ENCODE measurements at regions not wholly inside any gene's neighbourhood (a gene's known extent, or its start where the extent isn't known, plus 50 kb on each side); places are given as distances from the start of the nearest gene placed in this dataset.
"Not testable (repeated sequence)": the region's sequence is repeated elsewhere in the genome, so short reads cannot be mapped to it uniquely, and the experiment has no call there.

DNA sequence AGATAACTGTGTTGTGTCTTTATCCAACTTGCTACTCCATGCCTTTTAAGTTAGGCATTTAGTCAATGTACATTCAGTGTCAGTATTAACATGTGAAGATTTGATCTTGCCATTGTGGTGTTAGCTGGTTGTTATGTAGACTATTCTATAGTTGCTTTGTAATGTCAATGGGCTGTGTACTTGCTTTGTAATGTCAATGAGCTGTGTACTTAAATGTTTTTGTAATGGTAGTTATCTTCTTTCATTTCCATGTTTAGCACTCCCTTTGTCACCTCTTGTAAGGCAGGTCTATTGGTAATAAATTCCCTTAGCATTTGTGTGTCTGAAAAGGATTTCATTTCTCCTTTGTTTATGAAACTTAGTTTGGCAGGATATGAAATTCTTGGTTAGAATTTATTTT is 53.4 kb downstream of the MC4R start:
- DNase-seq = no peak

DNA sequence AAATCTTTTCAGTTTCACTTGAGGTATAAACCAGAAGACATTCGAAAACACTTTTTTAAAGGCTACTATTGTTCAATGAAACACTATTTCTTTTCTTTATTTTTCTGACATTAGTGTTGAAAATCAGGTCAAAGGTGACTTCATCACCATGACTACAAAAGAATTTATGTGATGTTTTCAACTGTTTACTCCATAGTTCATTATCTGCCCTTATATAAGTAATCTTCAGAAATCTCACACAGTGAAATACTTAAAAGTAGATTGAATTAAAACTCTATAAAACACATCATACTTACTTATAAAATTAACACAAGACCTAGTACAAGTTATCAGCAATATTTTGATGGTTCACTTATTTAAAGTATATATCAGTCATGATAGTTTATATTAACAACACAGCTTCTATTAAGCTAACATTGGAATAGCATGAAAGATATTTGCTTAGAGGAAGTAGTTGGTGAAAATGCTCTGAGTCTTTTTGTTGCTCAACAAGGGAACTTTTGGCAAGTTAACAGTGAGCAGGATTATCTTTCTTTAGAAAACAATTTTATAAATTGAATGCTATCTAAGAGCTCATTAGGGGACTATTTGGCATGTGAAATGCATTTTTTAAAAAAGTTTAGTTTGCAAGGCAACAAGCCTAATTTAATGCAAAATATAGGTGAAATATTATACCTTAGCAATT is 60.8 kb downstream of the MC4R start:
- DNase-seq = no peak

DNA sequence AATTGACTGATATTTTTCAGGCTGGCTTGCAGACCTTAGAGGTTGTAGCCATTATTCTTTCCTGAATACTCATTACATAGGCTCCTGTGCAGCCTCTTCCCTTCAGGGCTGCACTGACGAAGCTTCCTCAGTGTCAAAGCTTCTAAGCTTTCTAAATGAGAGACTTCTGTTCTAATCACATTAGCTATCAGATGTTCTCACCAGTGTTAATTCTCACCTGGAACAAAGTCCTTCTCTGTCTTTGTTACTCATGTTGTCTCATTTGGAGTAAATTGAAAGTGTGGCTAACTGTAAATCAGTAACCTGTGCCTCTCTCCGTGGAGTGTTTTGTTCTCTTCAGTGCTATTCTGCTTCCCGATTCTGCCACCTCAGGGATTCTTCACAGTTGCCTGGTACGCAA is 76.9 kb downstream of the MC4R start:
- DNase-seq = no peak

DNA sequence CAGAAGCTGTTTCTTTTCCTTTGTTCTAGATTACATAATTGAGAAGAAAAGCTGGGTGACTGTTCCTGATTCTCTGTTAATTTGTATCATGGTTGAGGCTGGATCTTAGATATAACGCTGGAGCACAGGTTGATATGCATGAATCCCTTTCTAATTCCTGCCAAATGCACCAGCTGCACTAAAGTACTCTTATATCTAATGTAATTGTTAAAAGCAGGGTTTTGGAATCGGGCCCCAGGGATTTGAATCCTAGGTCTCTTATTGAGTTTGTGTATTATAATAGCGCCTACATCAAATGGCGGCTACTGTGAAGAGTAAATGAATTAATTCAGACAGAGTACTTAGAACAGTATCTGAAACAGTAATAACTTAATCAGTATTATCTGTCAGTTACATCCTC is 80.4 kb downstream of the MC4R start:
- DNase-seq = no peak

DNA sequence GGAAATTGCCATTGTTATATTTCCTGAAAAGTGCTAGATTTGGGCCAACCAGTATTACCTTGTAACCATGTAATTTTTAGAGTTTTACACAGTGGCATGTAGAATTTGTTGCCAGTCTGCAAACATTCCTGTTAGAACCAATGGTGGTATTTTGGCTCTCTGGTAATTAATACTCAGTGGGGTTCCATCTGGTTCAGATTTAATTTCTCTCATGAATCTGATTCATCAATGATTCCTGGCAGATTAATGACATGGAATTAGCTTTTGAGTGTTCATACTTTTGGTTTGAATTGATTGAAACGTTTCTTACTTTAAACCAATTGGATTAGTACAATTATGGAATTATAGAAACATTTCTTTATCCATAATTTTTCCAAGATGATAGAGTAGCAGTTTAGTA is 93.2 kb downstream of the MC4R start:
- DNase-seq = no peak

DNA sequence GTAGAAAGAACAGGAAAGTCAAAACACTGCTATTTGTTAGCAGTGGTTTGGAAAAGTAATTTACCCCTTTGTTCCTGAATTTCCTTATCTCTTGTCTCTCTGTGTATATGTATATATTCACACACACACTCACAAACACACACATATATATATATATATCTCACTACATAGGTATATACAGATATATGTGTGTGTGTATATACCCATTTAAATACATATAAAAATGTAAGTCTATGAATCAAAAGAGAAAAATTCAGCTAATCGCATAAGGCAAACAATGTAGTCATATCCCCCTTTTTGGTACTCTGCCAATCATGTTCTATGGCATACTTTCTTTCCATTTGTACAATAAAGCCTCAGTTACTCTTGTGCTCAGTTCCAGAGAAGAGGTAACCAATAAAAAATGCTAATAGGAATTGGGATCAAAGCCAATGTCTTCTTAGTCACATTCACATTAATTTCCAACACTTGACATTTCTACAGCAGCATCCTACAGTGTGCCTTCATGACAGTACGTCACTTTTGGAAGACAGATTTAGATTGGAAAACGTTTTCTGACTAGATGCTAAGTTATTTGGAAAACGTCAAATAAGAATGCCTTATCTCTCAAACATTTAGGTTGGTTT is 94.6 kb downstream of the MC4R start:
- DNase-seq = no peak

DNA sequence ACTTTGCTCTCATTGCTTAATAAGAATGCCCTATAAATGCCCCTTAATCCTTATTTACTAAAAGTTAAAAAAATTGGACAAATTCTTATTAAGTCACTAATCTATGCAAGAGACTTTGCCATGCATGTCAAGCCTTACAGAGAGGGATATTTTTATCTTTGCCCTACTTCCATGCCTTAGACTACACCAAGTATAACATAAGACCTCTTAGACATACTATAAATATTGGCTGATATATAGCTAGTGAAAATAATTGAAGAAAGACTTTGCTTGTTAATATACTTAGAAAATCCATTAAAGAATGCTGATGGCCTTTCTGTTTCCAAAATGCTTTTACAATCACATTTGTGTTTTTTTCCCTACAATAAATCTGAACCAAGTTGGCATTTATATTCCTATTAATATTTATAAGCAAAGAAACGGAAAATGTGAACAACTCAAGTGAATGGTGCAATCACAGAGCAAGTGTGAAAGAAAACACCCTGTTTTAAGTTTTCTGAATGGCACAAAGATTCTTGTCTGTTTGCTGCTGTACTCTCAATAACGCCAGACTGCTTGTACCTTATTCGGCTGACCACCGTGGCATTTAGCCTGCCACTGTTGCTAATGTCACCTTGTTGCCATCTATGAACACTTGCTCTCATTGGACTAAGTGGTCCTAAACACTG is 105.0 kb downstream of the MC4R start:
- no peak for DNase-seq

DNA sequence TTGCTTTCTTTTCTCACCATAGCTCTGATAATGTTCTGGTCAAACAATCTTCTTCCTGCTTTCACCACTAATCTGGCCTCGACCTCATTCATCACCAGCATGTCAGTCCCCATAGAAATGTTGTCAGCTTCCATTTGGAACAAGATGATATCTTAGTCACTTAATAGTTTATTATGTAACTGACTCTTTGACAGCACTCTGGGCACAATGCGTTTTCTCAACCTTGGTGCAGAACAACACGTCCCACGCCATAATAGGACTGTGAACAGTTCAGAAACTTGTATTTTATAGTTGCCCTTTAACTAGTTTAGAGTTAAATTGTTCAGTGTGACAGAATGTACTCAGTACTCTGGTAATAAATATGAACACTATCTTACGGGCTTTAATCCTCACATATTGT is 106.0 kb downstream of the MC4R start:
- DNase-seq = no peak

DNA sequence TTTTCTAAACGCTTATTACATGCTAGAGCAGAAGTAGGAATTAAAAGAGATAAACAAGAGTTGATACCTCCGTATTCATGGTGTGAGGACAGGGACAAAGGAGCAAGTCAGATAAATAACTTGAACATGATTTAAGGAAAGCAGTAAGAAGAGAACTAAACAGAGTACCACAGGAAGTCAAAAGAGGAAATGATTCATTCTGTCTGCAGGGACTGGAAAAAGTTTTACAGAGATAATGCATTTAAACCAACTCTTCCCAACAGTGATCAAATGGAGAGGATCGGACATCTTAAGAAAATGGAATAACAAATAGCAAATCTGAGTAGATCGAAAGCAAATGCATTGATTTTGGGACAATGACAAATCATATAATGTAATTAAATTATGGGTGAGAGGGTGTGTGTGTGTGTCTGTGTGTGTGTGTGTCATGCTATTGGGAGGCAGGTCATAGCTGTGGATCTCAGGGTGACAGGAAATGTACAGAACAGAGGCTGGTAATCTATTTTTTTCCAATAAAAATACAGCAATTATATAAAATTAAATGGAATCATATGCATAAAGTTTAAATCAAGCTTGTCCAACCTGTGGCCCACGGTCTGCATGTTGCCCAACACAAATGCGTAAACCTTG is 113.4 kb downstream of the MC4R start:
- DNase-seq = no peak

DNA sequence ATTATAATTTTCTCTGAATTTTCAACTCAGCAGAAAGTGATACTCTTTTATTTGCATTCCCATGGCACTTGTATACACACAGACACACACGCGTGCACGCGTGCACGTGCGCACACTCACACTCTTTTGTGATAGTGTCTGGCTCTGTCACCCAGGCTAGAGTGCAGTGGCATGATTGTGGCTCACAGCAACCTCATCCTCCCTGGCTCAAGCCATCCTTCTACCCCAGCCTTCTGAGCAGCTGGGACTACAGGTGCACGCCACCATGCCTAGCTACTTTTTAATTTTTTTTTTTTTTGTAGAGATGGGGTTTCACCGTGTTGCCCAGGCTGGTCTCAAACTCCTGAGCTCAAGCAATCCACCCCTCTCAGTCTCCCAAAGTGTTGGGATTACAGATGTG is 123.2 kb downstream of the MC4R start:
- DNase-seq = no peak

DNA sequence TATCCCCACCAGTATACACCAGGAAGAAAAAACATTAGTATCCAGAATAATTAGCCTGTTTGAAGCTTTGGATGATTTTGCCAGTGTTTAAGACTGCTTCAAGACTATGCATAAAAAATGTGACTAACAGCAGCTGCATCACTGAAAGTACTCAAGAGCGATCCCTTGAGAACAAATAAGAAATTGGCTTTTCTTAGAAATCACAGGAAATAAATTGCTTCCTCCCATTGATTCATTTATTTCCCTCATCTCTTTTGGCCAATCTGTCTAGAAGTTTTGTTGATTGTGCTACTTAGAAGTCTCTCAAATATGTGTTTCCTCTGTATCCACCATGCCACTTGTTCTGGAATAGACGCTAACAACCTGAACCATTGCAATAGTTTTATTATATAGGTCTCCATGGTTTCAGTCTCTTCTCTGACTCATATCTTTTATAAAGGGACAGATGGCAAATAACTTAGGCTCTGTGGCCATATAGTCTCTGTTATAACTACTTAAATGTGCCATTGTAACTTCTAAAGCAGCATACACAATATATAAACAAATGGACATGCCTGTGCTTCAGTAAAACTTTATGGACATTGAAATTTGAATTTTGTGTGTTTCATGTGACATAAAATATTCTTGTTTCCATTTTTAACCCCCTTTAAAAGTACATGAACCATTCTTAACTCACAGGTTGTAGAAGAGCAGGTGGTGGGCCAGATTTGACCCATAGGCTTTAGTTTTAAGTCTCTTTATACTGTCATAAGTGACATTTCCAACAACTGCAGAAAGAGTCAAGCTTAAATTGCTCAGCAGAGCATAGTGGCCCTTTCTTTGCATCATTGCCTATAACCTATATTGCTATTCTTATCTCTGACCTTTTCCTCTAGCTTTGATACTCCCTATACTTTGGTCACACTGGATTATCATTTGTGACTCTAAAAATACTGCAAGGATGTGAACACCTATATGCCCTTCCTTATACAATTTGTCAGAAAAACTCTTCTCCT is 123.9 kb downstream of the MC4R start:
- no peak for DNase-seq

DNA sequence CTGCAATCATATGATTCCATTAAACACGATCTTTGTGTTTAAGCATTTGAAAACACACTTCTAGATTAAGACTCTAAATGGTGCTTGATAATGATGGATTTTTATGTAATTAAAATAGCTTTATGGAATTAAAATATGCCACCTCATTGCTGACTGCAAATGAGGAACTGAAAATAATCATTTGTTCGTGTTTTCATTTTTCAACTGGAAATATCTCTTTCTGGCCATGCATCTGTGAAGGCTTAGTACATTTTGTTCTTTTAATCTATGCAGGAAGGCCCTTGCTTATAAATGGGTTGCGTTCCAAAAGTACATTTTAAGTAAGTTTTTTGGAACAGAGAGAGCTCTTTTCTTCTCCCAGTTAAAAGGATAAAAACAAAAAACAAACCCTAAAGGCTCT is 125.5 kb downstream of the MC4R start:
- no peak for DNase-seq

DNA sequence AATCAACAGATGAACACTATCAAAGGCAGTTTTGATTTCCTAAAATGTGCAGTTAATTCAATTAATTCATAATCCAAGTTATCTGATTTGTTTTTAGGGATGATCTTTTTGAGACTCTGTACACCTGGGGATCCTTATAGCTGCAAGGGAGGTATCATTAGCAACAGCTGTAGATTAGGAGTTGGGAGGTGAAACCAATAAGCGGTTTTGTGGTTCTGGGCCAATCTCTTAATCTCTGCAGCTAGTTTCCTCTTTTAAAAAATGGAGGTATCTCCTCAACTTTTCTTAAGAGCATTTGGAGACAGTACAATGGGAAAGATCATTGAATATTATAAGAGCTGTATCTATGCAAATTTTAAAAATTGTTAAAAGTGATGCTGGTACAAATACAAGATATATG is 126.0 kb downstream of the MC4R start:
- DNase-seq = no peak

DNA sequence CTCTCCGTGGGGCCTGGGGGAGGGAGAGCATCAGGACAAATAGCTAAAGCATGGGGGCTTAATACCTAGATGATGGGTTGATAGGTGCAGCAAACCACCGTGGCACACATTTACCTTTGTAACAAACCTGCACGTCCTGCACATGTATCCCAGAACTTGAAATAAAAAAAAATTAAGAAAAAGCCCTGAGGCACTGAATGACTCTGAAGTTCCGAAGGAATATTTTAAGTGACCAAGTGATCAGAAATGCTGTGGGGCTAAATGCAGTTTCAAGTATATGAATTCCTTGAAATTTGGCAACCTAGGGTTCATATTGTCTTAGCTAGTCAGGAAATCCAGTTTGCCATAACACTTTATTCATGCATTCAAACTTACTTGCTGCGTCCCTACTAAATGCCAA is 127.5 kb downstream of the MC4R start:
- no peak for DNase-seq

DNA sequence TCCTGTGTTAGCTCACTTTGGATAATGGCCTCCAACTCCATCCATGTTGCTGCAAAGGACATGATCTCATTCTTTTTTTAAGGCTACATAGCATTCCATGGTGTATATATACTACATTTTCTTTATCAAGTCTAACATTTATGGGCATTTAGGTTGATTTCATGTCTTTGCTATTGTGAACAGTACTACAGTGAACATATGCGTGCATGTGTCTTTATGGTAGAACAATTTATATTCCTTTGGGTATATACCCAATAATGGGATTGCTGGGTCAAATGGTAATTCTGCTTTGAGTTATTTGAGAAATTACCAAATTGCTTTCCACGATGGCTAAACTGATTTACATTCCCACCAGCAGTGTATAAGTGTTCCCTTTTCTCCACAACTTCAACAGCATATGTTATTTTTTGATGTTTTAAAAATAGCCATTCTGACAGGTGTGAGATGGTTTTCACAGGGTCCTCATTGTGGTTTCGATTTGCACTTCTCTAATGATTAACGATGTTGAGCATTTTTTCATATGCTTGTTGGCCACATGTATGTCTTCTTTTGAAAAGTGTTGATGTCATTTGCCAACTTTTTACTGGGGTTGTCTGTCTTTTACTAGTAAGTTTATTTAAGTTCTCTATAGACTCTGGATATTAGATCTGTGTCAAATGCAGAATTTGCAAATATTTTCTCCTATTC is 133.4 kb downstream of the MC4R start:
- DNase-seq = not testable (repeated sequence)

DNA sequence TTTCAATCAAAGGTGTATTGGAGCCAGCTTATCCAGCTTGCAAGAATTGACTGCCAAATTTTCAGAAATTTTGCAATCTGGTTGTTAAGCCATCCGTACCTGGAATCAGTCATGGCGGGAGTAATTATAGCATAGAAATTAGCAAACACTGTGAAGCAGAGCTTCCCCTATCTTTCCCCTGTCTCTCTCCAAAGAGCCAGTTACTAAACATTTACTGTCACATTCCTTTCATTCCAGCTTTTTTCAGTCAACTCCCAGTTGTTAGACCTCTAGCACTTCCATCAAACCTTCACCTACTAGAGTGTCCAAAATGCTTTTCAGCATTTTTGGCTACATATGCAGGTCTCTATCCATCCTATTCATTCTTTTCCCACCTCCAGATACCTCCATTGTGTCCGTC is 137.4 kb downstream of the MC4R start:
- no peak for DNase-seq

DNA sequence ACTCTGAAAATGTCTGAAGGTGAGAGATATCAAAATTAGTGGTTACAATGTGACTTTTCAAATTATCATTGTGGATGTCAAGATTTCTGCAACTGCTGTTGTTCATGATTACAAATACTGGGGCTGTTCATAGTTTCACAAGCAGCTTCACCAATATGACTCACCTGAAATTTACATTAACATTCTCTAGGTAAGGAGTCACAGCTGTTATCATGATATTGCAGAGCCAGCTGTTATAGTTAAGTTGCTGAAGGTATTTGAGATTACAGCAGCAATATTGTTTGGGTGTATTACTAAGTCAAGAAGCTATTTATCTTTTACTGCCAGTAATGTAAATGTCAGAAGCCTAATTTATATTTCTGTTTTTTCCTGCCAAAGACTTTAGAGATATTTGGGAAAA is 140.0 kb downstream of the MC4R start:
- no peak for DNase-seq

DNA sequence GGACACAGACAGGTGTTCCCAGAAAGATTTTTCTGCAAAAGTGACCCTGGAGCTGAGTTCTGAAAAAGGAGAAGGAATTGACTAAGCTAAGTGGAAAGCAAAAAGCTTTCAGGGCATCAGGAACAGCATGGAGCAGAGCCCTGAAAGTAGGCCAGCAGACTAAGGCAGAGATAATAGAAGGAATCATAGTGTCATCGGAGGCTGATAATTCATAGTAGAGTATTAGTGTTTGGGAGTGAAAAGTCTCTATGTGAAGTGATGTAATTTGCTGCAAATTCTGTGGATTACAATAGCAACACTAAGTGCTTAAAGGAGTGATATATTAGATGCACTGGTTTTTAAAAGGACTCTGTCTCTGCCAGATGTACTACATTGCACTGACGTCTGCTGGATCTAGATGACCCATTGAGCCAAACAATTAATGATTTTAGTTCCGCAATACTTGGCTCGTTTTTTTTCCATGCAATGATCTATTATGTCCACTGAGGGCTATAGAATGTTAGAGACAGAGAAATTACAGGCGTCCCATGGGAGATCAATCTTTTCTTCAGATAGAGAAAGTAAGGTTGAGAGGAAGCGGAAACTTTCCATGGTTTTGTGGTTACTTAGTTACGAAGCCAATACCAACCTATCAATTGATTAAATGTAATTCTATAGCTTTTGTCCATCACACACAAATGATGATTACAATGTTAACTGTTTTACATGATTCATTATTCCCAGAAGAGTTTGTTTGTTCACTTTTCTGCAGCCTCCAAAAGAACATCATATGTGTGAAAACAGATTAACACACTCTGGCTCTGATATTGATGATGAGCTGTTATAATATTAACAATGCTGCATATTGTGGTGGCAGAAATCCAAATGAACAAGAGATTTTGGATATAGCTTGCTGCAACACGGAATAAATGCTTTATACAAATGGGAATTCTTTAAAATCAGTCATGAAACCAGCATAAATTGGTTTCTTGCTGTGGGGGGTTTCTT is 143.7 kb downstream of the MC4R start:
- no peak for DNase-seq

DNA sequence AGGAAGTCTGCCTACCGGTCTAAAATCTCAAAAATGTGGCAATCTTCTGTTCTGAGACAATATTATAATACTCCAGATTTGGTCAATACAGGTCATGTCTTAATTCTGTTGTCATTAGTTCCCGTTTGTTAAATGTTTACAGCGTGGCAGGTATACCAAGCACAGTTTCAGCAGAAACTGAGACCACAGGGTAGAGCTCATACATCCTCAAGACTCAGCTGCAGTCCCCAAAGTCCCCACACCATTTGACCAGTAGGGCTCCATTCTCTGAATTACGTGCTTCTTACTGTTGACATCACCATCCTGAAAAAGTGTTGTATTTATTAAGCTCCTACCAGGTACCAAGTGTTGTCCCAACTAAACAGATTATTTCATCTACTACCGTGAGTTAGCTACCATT is 157.1 kb downstream of the MC4R start:
- no peak for DNase-seq

DNA sequence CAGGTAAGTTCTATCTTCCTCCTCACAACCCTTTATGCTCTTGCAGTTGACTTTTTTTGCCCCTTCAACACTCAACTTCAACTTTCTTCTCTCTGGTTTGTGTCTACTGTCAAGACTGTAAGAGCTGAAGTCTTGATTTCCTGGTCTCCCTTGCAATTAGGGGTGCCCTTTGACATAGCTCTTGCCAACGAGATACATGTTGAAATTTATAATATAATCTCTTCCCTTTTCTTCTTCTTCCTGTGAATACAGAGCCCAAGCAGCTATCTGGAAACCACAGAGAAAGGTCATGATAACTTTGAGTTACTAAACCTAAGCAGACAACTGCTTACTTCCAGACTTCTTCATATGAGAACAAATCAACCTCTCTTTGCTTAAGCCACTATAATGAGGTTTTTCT is 163.5 kb downstream of the MC4R start:
- no peak for DNase-seq

DNA sequence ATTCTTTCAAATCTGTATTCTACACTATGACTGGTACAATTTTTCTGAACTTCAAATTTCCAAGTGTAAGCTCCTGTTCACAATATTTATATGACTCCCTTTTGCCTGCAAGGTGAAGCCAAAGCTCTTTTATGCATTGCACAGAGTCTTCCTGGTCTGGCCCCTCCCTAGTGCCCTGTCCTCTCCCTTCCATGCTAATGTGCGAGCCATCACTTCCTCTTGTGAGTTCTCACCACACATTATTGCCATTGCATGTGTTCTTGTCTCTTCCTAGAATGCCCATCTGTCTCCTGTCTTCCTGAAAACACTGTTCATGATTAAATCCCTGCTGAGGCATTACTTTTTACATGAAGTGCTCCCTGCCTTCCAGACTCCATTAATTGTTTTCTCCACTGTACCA is 169.9 kb downstream of the MC4R start:
- no peak for DNase-seq
